KMS-11 (cell line): ENCODE measurements at regions not wholly inside any gene's neighbourhood (a gene's known extent, or its start where the extent isn't known, plus 50 kb on each side); places are given as distances from the start of the nearest gene placed in this dataset.
"Not testable (repeated sequence)": the region's sequence is repeated elsewhere in the genome, so short reads cannot be mapped to it uniquely, and the experiment has no call there.

Source experiments
- H2AFZ ChIP-seq: fragments of 200-600 bp; sonication (generic); 2 replicates; pipeline ENCODE4 v1.6.1; 2016; ENCODE audit warnings: antibody characterized with exemption, mixed run types, low read depth
- H3K27ac ChIP-seq: fragments of 200-600 bp; sonication (generic); 2 replicates; pipeline ENCODE4 v1.6.1; 2016; ENCODE audit warnings: mild to moderate bottlenecking, mixed run types
- H3K27me3 ChIP-seq: fragments of 200-600 bp; sonication (generic); 2 replicates; pipeline ENCODE4 v1.6.1; 2017; ENCODE audit warnings: mild to moderate bottlenecking, low read depth, mixed run types, moderate library complexity; ENCODE audit not compliant: insufficient read depth
- H3K36me3 ChIP-seq: fragments of 200-600 bp; sonication (generic); 2 replicates; pipeline ENCODE4 v1.6.1; 2017; ENCODE audit warnings: mild to moderate bottlenecking, mixed run types; ENCODE audit not compliant: insufficient read depth
- H3K4me1 ChIP-seq: fragments of 200-600 bp; sonication (generic); 2 replicates; pipeline ENCODE4 v1.6.1; 2016; ENCODE audit warnings: mild to moderate bottlenecking, low read depth, mixed run types; ENCODE audit not compliant: poor library complexity, severe bottlenecking
- H3K4me2 ChIP-seq: fragments of 200-600 bp; sonication (generic); 2 replicates; pipeline ENCODE4 v1.7.0; 2016; ENCODE audit warnings: mild to moderate bottlenecking, mixed run types
- H3K4me3 ChIP-seq: fragments of 200-600 bp; sonication (generic); IDR thresholded peaks from 2 replicates; pipeline ENCODE4 v1.6.1; 2017; ENCODE audit warnings: low read depth, low read length, mixed read lengths; ENCODE audit not compliant: insufficient read depth
- H3K79me2 ChIP-seq: fragments of 200-600 bp; sonication (generic); 2 replicates; pipeline ENCODE4 v1.6.1; 2016; ENCODE audit warnings: low read depth, mixed run types; ENCODE audit not compliant: insufficient read depth
- H3K9ac ChIP-seq: fragments of 200-600 bp; sonication (generic); 2 replicates; pipeline ENCODE4 v1.6.1; 2016; ENCODE audit warnings: mild to moderate bottlenecking, mixed run types
- H4K20me1 ChIP-seq: fragments of 200-600 bp; sonication (generic); 2 replicates; pipeline ENCODE4 v1.6.1; 2016; ENCODE audit warnings: mild to moderate bottlenecking, mixed run types; ENCODE audit not compliant: insufficient read depth
- TF ChIP-seq, protein P1 (sequence below): fragments of 200-600 bp; sonication (generic); conservative IDR thresholded peaks from 2 replicates; pipeline ENCODE4 v1.6.1; 2017; ENCODE audit warnings: low read depth, mild to moderate bottlenecking, antibody characterized with exemption, low read length, moderate library complexity, mixed read lengths

DNA sequence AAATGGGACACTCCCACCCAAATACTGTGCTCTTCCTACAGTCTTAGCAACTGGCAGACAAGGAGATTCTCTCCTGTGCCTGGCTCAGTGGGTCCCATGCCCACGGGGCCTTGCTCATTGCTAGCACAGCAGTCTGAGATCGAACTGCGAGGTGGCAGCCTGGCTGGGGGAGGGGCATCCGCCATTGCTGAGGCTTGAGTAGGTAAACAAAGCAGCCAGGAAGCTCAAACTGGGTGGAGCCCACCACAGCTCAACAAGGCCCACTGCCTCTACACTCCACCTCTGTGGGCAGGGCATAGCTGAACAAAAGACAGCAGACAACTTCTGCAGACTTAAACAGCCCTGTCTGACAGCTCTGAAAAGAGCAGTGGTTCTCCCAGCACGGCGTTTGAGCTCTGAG lies 174.8 kb downstream of the COL12A1 start:
- not testable (repeated sequence) for H3K27me3 ChIP-seq, H3K27ac ChIP-seq, H2AFZ ChIP-seq, H3K4me3 ChIP-seq, H3K4me1 ChIP-seq, H3K36me3 ChIP-seq, H3K4me2 ChIP-seq, H4K20me1 ChIP-seq, H3K9ac ChIP-seq, H3K79me2 ChIP-seq

DNA sequence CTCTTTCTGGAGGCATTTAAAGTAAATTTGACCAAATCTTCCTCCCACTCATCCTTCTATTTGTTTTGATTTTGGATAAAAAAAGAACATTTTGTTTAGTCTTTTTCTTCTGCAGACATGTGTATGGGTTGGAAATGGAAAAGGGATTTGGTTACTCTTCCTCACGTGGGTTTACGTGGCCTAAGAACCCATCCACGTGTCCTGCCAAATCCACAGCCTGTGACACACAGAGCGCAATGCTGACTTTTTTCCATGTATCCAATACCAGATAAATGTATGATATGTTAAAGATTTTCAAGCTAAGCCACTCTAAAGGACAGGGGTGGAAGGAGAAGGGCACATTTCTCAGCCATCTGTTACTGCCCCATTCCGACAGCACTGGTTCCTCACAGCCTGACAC lies 176.5 kb downstream of the COL12A1 start:
- Histone ChIP-seq H2AFZ (no peak overlapping the region), H3K27me3 (no peaks in the 10 kb centered on the region), H3K4me1 (no peaks in the 10 kb centered on the region), H3K36me3 (no peaks in the 10 kb centered on the region), H3K4me2 (no peak overlapping the region), H3K9ac (no peak overlapping the region), H3K4me3 (no peak overlapping the region), H3K79me2 (no peaks in the 10 kb centered on the region), H3K27ac (no peak overlapping the region), H4K20me1 (no peaks in the 10 kb centered on the region)
- TF ChIP-seq, protein P1, sequence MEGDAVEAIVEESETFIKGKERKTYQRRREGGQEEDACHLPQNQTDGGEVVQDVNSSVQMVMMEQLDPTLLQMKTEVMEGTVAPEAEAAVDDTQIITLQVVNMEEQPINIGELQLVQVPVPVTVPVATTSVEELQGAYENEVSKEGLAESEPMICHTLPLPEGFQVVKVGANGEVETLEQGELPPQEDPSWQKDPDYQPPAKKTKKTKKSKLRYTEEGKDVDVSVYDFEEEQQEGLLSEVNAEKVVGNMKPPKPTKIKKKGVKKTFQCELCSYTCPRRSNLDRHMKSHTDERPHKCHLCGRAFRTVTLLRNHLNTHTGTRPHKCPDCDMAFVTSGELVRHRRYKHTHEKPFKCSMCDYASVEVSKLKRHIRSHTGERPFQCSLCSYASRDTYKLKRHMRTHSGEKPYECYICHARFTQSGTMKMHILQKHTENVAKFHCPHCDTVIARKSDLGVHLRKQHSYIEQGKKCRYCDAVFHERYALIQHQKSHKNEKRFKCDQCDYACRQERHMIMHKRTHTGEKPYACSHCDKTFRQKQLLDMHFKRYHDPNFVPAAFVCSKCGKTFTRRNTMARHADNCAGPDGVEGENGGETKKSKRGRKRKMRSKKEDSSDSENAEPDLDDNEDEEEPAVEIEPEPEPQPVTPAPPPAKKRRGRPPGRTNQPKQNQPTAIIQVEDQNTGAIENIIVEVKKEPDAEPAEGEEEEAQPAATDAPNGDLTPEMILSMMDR = no peak

- Histone ChIP-seq H3K27ac (no peak overlapping the region), H3K9ac (no peak overlapping the region), H3K36me3 (no peaks in the 10 kb centered on the region), H3K4me3 (no peak overlapping the region), H4K20me1 (no peaks in the 10 kb centered on the region), H3K4me2 (no peak overlapping the region), H2AFZ (no peak overlapping the region), H3K4me1 (no peaks in the 10 kb centered on the region), H3K27me3 (no peaks in the 10 kb centered on the region), H3K79me2 (no peaks in the 10 kb centered on the region)
- TF ChIP-seq, protein P1 = no peak
These were observed 180.5 kb downstream of the COL12A1 start for GRCh38 chr6:75025371-75025770.

- Histone ChIP-seq H2AFZ (no peak overlapping the region), H3K9ac (no peak overlapping the region), H4K20me1 (no peaks in the 10 kb centered on the region), H3K27me3 (no peaks in the 10 kb centered on the region), H3K79me2 (no peaks in the 10 kb centered on the region), H3K4me3 (no peak overlapping the region), H3K36me3 (no peaks in the 10 kb centered on the region), H3K4me2 (no peak overlapping the region), H3K27ac (no peak overlapping the region), H3K4me1 (no peaks in the 10 kb centered on the region)
- TF ChIP-seq, protein P1 = no peak
These were observed 181.0 kb downstream of the COL12A1 start for GRCh38 chr6:75024828-75025227.

GRCh38 chr6:75023634-75024033 lies 182.2 kb downstream of the COL12A1 start:
- no peak overlapping the region for H3K27ac ChIP-seq
- no peak overlapping the region for H3K4me2 ChIP-seq
- no peaks in the 10 kb centered on the region for H3K36me3 ChIP-seq
- H3K4me3 ChIP-seq = no peak overlapping the region
- no peak overlapping the region for H2AFZ ChIP-seq
- H3K79me2 ChIP-seq = no peaks in the 10 kb centered on the region
- H3K4me1 ChIP-seq = no peaks in the 10 kb centered on the region
- H4K20me1 ChIP-seq = no peaks in the 10 kb centered on the region
- H3K9ac ChIP-seq = no peak overlapping the region
- TF ChIP-seq, protein P1 = no peak
- H3K27me3 ChIP-seq = no peaks in the 10 kb centered on the region
